Activated CD4-positive, alpha-beta T cell treated with anti-CD3 and anti-CD28 coated beads for 48 hours (primary cell): ENCODE measurements at regions not wholly inside any gene's neighbourhood (a gene's known extent, or its start where the extent isn't known, plus 50 kb on each side); places are given as distances from the start of the nearest gene placed in this dataset.

Experiments
- DNase-seq: peaks from one replicate; pipeline ENCODE4 v3.0.0-alpha.2; 2020

- DNase-seq, result no peak
Observed at GRCh38 chr3:177929310-177929709, 606.9 kb upstream of the KCNMB2 start.

GRCh38 chr3:177930771-177931170 is 605.5 kb upstream of the KCNMB2 start:
- no peak for DNase-seq

GRCh38 chr3:177931346-177931745 is 604.9 kb upstream of the KCNMB2 start:
- no peak for DNase-seq

- DNase-seq, result no peak
Observed at GRCh38 chr3:177932346-177932745, 603.9 kb upstream of the KCNMB2 start.

- DNase-seq, result no peak
Observed at GRCh38 chr3:177932750-177933660, 603.2 kb upstream of the KCNMB2 start.

- no peak for DNase-seq
Observed at GRCh38 chr3:177934001-177934891, 602.0 kb upstream of the KCNMB2 start.

GRCh38 chr3:177935047-177935446 is 601.2 kb upstream of the KCNMB2 start:
- DNase-seq, result no peak

GRCh38 chr3:177936721-177937120 is 599.5 kb upstream of the KCNMB2 start:
- no peak for DNase-seq

- DNase-seq, result no peak
Observed at GRCh38 chr3:177942911-177943310, 593.3 kb upstream of the KCNMB2 start.

GRCh38 chr3:177944228-177944661 is 592.0 kb upstream of the KCNMB2 start:
- DNase-seq, result no peak

- DNase-seq, result no peak
Observed at GRCh38 chr3:177946048-177946447, 590.2 kb upstream of the KCNMB2 start.

GRCh38 chr3:177946497-177946896 is 589.7 kb upstream of the KCNMB2 start:
- DNase-seq, result no peak

GRCh38 chr3:177946936-177947335 is 589.3 kb upstream of the KCNMB2 start:
- DNase-seq, result no peak

- DNase-seq, result no peak
Observed at GRCh38 chr3:177947901-177948300, 588.3 kb upstream of the KCNMB2 start.

GRCh38 chr3:177948716-177949425 is 587.4 kb upstream of the KCNMB2 start:
- no peak for DNase-seq

GRCh38 chr3:177959188-177959587 is 577.0 kb upstream of the KCNMB2 start:
- no peak for DNase-seq

- DNase-seq, result no peak
Observed at GRCh38 chr3:177960014-177960413, 576.2 kb upstream of the KCNMB2 start.

GRCh38 chr3:177960722-177961121 is 575.5 kb upstream of the KCNMB2 start:
- no peak for DNase-seq

- no peak for DNase-seq
Observed at GRCh38 chr3:177961784-177962183, 574.5 kb upstream of the KCNMB2 start.

- DNase-seq, result no peak
Observed at GRCh38 chr3:177966493-177966892, 569.7 kb upstream of the KCNMB2 start.

GRCh38 chr3:177968891-177969290 is 567.3 kb upstream of the KCNMB2 start:
- no peak for DNase-seq

- DNase-seq, result no peak
Observed at GRCh38 chr3:177973241-177973840, 562.9 kb upstream of the KCNMB2 start.

- no peak for DNase-seq
Observed at GRCh38 chr3:177976241-177976640, 560.0 kb upstream of the KCNMB2 start.
